SK-N-SH treated with all-trans-retinoic acid at 6 μM for 48 hours (cell line): ENCODE measurements at regions not wholly inside any gene's neighbourhood (a gene's known extent, or its start where the extent isn't known, plus 50 kb on each side); places are given as distances from the start of the nearest gene placed in this dataset.

Experiments used
- ARNTL ChIP-seq: fragments of 450-650 bp; formaldehyde crosslinking; IDR thresholded peaks from 2 replicates; pipeline ENCODE4 v1.5.0; 2020; ENCODE audit warnings: low read depth, mild to moderate bottlenecking, moderate library complexity, borderline replicate concordance
- PPARA ChIP-seq: fragments of 250-450 bp; sonication (Bioruptor Pico); IDR thresholded peaks from 2 replicates; pipeline ENCODE4 v1.5.0; 2020; ENCODE audit warnings: mild to moderate bottlenecking, borderline replicate concordance
- RARB ChIP-seq: fragments of 250-450 bp; sonication (Bioruptor Pico); IDR thresholded peaks from 2 replicates; pipeline ENCODE4 v1.8.0; 2021; ENCODE audit warnings: mild to moderate bottlenecking, moderate library complexity
- ZNF565 ChIP-seq: fragments of 450-650 bp; formaldehyde crosslinking; conservative IDR thresholded peaks from 2 replicates; pipeline ENCODE4 v1.5.0; 2020; ENCODE audit warnings: low read depth, mild to moderate bottlenecking, moderate library complexity

DNA sequence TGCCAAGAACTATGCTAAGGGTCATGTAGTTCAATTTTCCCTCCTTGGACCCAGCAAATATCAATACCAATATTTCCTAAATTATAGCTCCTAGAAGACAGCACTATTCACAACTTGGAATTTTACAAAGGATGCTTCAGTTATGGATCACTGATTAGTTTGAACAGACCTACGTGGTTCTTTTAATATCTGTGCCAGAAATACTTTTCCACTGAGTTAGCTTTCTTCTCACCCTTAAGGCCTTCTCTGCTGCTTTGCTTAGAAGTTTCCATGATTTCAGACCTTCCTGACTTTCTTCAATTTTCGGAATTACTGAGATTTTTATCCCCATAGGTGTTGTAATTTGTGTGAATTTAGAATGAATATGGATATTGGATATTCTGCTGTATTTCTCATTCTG, 380.4 kb downstream of the PSAT1 start:
- no peak for TF ChIP-seq PPARA (CRISPR knock-in tag)
- no peak for TF ChIP-seq ZNF565 (CRISPR knock-in tag)
- TF ChIP-seq ARNTL = no peak
- TF ChIP-seq RARB (CRISPR knock-in tag) = no peak
